NCI-H748 (cell line): ENCODE measurements at regions not wholly inside any gene's neighbourhood (a gene's known extent, or its start where the extent isn't known, plus 50 kb on each side); places are given as distances from the start of the nearest gene placed in this dataset.
"Not testable (repeated sequence)": the region's sequence is repeated elsewhere in the genome, so short reads cannot be mapped to it uniquely, and the experiment has no call there.

Experiments used
- DNase-seq: peaks from one replicate; lab custom pipeline; 2025; ENCODE audit not compliant: unreplicated experiment; lab: John Stamatoyannopoulos, UW

DNA sequence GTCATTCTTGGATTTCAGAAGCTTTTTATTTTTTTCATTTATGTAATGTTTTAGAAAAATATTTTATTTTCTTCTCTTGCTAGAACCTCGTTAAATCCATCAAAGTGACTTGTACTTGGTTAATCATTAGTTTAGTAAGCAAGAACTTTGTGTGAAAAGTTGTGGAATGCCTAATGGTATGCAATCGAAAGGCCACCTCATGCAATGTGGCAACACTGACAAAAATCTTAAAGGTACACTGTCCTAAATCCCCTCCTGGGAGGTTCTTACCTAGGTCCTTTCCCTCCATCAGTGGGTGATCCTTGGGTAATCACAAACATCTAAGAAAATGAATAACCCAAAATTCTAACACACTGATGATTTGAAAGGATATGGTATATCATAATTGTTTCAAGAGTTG, 304.2 kb downstream of the DNAH5 start:
- no peak for DNase-seq

DNA sequence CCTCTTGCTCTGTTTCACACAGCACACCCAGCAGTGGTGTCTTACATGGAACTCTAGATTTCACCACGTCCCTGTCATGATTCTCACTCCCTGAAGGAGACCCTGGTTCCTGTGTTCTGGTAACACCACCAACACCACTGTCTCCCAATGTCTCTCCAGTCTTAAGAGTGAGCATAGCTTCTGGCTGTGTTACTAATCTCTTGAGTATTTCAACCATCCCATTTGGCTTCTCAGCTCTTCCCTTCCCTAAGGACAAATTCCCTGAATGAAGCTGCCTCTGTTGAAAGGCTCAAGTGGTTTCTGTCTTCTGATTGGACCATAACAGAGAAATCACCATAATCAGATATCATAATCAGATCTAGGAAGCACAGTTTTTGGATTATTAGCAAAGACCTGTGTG, 311.8 kb downstream of the DNAH5 start:
- DNase-seq, result no peak

DNA sequence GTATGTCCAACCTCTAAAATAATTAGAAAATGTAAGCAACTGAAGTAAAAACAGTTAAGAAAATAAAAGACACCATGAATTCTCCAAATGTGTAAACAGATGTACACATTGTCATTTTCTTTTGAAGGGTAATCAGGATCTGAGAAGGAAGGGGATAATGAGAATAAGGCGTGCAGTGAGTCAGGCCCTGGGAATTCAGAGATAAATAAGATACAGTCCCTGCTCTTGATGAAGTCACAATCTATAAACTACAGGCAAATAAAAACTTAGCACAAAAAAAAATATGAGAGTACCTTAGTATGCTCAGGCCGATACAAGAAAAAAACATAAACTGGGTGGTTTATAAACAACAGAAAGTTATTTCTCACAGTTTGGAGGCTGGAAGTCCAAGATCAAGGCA, 315.3 kb downstream of the DNAH5 start:
- no peak for DNase-seq

DNA sequence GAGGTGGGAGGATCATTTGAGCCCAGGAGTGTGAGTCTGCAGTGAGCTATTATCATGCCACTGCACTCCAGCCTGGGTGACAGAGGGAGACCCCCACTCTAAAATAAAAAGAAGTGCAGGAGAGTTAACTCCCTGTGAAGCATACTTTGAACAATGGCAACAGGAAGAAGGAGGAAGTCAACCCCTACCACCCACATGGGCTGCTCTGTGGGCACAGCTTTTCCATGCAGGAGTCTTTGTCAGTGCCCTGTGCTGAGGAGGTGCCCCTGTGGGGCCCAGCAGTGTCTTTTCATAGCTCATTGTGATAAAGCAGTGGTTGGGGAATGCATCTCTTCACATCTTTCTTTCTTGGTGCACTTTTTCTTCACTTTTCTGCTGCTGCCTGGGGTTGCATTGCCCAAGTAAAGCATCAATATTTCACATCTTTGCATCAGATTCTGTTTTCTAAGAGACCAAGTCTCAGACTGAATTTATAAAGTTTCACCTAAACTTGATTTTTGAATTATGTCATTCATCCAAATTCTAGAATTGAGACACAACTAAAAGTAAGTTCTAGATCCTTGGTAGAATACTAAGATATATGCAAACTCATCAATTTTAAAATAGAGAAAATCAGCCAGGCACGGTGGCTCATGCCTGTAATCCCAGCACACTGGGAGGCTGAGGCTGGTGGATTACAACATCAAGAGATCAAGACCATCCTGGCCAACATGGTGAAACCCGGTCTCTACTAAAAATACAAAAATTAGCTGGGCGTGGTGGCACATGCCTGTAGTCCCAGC, 316.6 kb downstream of the DNAH5 start:
- no peak for DNase-seq

DNA sequence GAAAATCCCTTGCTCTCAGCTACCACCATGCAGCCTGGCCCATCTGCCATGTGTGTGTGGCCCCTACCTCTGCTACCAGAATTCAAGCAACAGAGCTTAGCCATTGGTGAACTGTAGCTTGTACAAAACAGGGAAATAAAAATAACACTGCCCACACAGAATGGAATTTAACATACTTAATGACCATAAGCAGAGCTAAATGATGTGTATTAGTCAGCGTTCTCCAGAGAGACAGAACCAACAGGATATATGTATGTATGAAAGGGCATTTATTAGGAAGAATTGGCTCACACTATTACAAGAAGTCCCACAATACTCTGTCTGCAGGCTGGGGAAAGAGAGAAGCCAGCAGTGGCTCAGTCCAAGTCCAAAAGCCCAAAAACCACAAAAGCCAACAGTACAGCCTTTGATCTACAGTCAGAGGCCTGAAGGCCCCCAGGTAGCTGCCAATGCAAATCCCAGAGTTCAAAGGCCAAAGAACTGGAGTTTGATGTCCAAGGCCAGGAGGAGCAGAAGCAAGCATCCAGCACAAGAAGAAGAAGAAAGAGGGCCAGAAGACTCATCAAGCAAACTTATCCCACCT, 318.8 kb downstream of the DNAH5 start:
- no peak for DNase-seq

DNA sequence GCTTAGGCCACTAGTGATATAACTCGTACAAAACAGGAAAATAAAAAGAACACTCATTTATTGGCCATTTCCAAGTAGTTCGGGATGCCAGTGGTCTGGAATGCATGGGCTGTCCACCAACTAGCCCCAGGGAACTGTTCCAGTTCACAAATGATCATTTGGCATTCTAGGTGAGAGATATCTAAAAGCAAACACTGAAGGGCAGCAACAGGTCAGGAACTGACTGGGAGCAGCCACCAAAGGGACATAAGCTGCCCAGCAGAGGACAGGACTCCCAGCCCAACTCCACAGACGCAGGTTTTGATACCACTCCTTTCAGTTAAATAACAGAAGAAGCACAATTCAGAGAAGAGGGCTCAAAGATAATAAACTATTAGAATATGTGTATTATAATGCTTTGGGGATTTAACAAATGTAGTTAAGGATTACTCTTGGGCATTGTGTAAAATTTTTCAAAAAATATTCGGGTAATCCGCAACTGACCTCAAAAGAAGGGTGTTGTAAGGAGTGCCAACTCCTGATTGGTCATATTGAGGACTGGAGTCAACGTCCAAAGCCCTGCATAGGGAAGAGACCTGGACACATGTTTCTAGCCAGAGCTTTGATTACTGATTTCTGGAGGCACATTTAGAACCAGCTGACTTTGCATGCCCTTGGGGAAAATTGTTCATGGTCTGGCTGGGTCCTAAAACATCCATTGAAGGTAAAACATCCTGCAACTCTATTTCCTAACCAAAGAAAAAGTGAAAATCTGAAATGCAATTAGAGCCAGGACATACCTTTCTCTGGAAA, 320.0 kb downstream of the DNAH5 start:
- DNase-seq, result no peak

DNA sequence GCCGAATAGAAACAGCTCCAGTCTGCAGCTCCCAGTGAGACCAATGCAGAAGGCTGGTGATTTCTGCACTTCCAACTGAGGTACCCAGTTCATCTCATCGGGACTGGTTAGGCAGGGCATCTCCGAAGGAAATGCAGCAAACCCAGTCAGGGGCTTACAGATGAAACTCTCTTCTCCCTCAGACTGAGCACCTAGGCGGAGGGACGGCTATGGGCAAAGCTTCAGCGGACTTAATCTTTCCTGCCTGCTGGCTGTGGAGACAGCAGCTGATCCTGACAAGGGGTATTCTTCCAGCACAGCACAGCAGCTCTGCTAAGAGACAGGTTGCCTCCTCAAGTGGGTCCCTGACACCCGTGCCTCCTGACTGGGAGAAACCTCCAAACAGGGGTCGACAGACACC, 330.9 kb downstream of the DNAH5 start:
- DNase-seq, result no peak

DNA sequence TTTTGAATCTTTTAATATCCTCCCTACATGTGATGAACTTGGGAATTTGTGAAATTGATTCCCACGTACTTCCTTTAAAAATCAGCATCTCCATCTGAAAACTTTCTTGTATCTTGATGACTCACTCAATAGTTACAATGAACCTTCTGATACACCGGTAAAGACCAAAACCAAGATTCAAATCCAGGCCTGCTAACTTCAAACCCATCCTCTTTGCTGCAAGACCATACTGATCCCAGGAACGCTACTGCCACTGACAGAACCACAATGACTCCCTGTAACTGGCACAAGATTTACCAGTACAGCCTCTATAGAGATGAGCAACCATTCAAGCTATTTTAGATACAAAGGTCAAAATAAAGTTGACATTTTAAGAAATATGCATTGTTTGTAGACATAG, 332.9 kb downstream of the DNAH5 start:
- DNase-seq, result no peak

DNA sequence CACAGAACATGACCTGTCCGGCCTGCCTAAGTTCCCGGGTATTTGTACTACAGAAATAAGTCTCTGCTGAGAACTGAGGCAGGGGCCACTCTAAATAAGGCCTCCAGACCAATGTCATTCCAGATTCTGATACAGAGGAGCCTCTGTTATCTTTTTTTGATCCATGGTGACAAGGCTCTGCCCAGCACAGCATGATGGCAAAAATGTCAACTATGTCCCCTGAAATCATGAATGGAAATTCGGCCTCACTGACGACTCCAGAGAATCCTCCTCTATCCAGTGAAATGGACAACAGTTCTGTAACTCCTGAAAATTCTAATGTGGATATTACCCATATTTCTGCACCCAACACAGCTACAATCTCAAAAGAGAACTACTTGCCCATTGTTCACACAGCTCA, 335.0 kb downstream of the DNAH5 start:
- DNase-seq, result no peak

DNA sequence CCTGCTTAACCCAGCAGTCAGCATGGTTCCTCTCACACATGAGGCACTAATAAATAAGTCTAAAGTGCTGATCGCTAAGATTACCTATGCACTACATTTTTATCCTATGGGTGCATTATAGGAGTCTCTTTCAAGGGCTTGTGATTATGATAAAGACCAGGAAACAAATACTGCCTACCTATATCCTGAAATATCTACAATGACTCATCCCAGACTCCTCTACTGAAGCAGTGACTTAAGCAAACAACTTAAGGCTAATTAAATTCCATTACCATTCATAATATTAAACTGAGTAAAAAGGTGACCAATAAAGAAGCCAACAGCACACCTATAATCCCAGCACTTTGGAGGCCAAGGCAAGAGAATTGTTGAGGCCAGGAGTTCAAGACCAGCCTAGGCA, 338.4 kb downstream of the DNAH5 start:
- DNase-seq, result peak; percentile 67

DNA sequence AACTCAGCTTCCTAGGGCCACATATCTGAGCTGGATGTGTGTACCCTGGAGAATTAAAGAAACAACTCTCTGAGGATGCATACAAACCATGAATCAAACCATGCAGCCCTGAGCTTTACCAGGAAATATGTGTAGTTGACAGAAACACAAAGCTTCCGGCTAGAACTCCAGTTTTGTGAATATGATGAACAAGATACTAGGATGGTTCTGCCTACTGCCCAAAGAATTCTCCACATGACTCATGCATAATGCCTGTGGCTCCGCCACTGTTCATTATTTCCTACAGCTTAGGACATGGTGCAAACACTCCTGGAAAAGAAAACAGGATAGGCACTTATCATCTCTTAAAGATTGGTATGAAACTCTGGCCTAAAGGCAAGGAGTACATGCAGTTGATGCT, 343.4 kb downstream of the DNAH5 start:
- no peak for DNase-seq

DNA sequence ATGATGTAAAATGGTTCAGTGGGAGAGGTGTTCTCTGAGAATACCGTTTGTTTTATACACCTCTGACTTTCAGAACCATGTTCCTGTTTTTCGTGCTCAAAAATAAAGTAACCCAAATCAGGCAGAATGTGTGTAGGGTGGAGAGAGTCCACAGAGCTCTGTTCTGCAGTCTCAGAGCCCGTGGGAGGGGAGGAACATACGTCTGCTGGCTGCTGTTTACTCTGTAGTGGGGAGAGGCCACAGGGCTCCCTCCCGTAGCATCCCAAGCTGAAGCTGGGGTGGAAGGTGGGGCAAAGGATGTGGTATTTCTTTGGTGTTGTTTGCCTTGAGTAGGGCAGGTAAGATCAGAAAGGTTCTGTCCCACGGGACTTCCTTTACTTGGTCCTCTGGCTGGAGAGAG, 348.5 kb downstream of the DNAH5 start:
- DNase-seq, result no peak

DNA sequence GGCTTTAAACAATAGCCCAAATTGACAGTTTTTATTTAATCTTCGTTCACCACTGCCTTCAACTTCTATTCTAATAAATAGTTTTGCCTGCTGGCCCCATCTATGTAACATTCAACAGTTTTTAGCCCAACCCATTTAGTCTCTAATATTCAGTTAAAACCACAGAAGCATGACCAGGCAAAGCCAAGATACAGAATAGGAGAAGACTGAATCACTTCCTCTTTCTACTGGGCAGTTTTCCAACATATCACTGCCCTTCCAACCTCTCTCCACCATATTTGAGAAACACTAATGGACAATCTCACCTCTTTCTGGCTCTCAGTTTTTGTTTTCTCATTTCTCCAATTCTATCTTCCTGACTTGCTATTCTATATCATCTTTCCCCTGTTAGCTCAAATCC, 352.9 kb downstream of the DNAH5 start:
- no peak for DNase-seq

DNA sequence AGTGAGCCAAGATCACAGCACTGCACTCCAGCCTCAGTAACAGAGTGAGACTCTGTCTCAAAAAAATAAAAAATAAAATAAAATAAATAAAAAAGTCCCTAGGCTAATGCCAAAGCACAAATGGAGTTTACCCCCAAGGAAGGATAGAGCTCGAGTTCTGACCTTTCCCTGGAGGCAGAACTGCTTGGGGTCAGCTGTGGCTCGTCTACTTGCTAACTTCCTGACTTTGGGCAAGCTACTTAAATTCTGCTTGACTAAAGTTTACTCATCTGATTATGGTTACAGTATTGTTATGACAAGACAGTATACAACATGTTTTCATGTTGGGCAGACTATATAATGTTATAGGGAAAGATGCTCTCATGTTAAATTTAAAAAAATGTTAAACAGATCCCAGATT, 359.2 kb downstream of the DNAH5 start:
- DNase-seq, result no peak

DNA sequence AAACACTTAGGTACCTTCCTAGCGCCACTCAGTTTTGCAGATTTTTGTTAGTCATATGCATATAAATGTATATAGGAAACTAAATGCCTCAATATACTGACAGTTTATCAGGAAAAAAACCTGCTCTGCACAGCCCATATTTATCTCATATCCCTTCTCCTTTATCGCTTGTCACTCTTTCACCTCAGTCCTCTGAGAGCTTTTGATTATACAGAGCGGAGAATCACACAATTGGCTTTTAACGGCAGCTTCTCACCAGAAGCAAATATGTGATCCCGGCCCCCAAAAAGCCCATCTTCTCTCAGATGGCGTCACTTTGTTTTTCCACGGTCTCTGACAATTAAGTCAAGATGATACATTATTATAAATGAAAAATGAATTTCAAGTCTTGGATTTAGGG, 362.6 kb downstream of the DNAH5 start:
- no peak for DNase-seq

DNA sequence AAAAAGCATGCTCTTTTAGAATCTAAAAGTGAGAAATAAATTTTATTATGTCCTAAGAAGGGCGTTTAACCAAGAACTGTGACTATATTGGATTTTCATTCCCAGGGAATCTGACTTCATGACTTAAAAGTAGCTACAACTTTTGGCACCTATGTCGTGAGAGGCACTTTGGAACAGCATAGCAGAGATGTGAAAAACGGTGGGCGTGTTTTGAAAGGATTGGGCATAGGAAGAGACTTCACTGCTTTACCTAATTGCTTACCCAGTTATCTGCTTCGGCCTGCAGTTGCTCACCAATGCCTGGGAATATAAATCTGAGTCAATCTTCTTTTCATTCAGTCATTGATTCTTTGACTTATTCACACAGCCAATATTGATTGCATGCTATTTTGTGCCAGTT, 363.4 kb downstream of the DNAH5 start:
- no peak for DNase-seq

DNA sequence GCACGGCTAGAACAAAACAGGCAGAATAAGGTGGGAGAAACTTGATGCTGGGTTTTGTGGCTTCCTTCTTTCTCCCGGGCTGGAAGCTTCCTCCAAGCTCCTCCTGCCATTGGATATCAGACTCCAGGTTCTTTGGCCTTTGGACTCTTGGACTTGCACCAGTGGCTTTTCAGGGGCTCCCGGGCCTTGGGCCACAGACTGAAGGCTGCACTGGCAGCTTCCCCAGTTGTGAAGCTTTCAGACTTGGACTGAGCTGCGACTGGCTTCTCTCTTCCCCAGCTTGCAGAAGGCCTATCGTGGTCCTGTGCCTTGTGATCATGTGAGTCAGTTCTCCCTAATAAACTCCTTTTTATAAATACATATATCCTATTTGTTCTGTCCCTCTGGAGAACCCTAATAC, 364.4 kb downstream of the DNAH5 start:
- no peak for DNase-seq

DNA sequence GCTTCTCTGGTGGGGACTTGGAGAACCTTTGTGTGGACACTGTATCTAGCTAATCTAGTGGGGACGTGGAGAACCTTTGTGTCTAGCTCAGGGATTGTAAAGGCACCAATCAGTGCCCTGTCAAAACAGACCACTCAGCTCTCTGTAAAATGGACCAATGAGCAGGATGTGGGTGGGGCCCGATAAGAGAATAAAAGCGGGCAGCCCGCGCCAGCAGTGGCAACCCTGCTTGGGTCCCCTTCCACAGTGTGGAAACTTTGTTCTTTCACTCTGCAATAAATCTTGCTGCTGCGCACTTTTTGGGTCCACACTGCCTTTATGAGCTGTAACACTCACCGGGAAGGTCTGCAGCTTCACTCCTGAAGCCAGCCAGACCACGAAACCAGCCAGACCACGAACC, 365.4 kb downstream of the DNAH5 start:
- DNase-seq, result not testable (repeated sequence)

DNA sequence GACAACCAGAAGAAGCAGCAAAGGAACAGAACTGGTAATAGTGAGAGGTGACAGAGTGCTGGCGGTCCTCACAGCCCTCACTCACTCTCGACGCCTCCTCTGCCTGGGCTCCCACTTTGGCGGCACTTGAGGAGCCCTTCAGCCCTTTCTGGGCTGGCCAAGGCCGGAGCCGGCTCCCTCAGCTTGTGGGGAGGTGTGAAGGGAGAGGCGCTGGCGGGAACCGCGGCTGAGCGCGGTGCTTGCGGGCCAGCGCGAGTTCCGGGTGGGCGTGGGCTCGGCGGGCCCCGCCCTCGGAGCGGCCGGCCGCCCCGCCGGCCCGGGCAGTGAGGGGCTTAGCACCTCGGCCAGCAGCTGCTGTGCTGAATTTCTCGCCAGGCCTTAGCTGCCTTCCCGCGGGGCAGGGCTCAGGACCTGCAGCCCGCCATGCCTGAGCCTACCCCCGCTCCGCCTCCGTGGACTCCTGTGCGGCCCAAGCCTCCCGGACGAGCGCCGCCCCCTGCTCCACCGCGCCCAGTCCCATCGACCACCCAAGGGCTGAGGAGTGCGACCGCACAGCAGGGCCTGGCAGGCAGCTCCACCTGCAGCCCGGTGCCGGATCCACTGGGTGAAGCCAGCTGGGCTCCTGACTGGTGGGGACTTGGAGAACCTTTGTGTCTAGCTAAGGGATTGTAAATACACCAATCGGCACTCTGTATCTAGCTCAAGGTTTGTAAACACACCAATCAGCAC, 366.0 kb downstream of the DNAH5 start:
- DNase-seq, result not testable (repeated sequence)

DNA sequence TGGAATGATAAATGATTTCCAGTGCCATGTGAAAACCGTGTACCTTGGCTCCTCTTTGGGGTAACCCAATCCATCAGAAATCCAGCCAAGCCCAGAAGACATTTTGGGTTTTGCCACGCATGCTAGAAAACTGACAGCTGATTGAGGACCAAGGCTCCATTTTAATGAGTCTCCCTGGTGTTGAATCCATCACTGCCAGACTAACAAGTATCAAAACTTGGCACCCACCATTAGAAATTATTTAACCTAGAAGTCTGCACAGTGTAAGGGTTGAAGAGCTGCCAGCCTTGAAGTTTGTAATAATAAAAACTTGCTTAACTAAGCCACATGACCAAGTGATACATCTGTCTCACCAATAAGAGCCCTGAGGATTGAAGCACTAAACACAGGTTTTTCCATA, 369.9 kb downstream of the DNAH5 start:
- no peak for DNase-seq

DNA sequence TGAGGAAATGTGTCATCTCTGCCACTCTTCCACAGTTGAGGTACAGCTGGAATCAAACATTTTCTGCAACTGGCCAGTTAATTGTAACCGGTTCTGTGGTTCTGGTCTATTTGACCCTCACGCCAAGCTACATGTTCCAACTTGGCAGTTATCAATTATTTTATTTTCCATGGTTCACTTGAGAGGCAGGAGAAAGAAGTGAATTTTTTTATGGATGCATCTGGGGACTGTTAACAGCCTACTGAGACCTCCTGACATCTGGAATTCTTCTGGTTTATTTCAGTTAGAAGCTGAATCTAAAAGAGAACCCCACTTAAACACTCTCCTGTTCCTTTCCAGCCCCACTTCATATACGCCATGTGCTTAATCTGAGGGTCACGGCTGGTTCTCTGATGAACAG, 372.3 kb downstream of the DNAH5 start:
- DNase-seq, result no peak
